C4-2B (cell line): ENCODE measurements at regions not wholly inside any gene's neighbourhood (a gene's known extent, or its start where the extent isn't known, plus 50 kb on each side); places are given as distances from the start of the nearest gene placed in this dataset.

Experiments
- H3K27ac ChIP-seq: fragments of 450-650 bp; 2 replicates; pipeline ENCODE4 v1.5.1; 2017
- CTCF ChIP-seq: fragments of 450-650 bp; conservative IDR thresholded peaks from 2 replicates; pipeline ENCODE4 v1.5.1; 2017; ENCODE audit warnings: mild to moderate bottlenecking
- ZFX ChIP-seq: fragments of 450-650 bp; IDR thresholded peaks from 2 replicates; pipeline ENCODE4 v1.6.1; 2017

GRCh38 chr12:24697295-24697694 lies 251.6 kb downstream of the BCAT1 start:
- H3K27ac ChIP-seq: no peak overlapping the region
- no peak for TF ChIP-seq CTCF
- no peak for TF ChIP-seq ZFX

GRCh38 chr12:24696800-24697199 lies 252.1 kb downstream of the BCAT1 start:
- TF ChIP-seq ZFX (no peak), CTCF (no peak)

GRCh38 chr12:24695657-24696329 lies 253.1 kb downstream of the BCAT1 start:
- no peak overlapping the region for H3K27ac ChIP-seq
- no peak for TF ChIP-seq CTCF

More at GRCh38 chr12:24696800-24697199, 252.1 kb downstream of the BCAT1 start:
- no peak overlapping the region for H3K27ac ChIP-seq

GRCh38 chr12:24695103-24695502 lies 253.8 kb downstream of the BCAT1 start:
- TF ChIP-seq CTCF (no peak), ZFX (no peak)

GRCh38 chr12:24688601-24689000 lies 260.3 kb downstream of the BCAT1 start:
- no peak overlapping the region for H3K27ac ChIP-seq
- TF ChIP-seq ZFX: no peak
- no peak for TF ChIP-seq CTCF

More at GRCh38 chr12:24695103-24695502, 253.8 kb downstream of the BCAT1 start:
- no peak overlapping the region for H3K27ac ChIP-seq

- no peak overlapping the region for H3K27ac ChIP-seq
- TF ChIP-seq CTCF (no peak), ZFX (no peak)
Observed at GRCh38 chr12:24681570-24681969, 267.3 kb downstream of the BCAT1 start.

- TF ChIP-seq CTCF: no peak
- no peak for TF ChIP-seq ZFX
- no peak overlapping the region for H3K27ac ChIP-seq
Observed at GRCh38 chr12:24679126-24679525, 269.8 kb downstream of the BCAT1 start.
